Stimulated activated CD4-positive, alpha-beta T cell treated with anti-CD3 and anti-CD28 coated beads, Interleukin-2, amount 100 ng/mL, for 4 hours (primary cell): ENCODE measurements at regions not wholly inside any gene's neighbourhood (a gene's known extent, or its start where the extent isn't known, plus 50 kb on each side); places are given as distances from the start of the nearest gene placed in this dataset.
"Not testable (repeated sequence)": the region's sequence is repeated elsewhere in the genome, so short reads cannot be mapped to it uniquely, and the experiment has no call there.

Source experiments
- DNase-seq: peaks from one replicate; pipeline ENCODE4 v3.0.0-alpha.2; 2020; ENCODE audit warnings: low read depth

GRCh38 chr1:82143108-82143833 is 342.5 kb downstream of the ADGRL2 start:
- no peak for DNase-seq

- no peak for DNase-seq
Measured at GRCh38 chr1:82141390-82141789, 340.7 kb downstream of the ADGRL2 start.

- DNase-seq: no peak
Measured at GRCh38 chr1:82139751-82140468, 339.2 kb downstream of the ADGRL2 start.

- not testable (repeated sequence) for DNase-seq
Measured at GRCh38 chr1:82136351-82136750, 335.6 kb downstream of the ADGRL2 start.

- no peak for DNase-seq
Measured at GRCh38 chr1:82125866-82126265, 325.1 kb downstream of the ADGRL2 start.

GRCh38 chr1:82125119-82125518 is 324.4 kb downstream of the ADGRL2 start:
- DNase-seq: no peak

GRCh38 chr1:82121421-82121820 is 320.7 kb downstream of the ADGRL2 start:
- DNase-seq: no peak

GRCh38 chr1:82116105-82116504 is 315.4 kb downstream of the ADGRL2 start:
- no peak for DNase-seq

- DNase-seq: no peak
Measured at GRCh38 chr1:82114887-82115286, 314.2 kb downstream of the ADGRL2 start.

GRCh38 chr1:82110366-82111254 is 309.9 kb downstream of the ADGRL2 start:
- no peak for DNase-seq

- no peak for DNase-seq
Measured at GRCh38 chr1:82108843-82109242, 308.1 kb downstream of the ADGRL2 start.

- no peak for DNase-seq
Measured at GRCh38 chr1:82106672-82107071, 305.9 kb downstream of the ADGRL2 start.

GRCh38 chr1:82099170-82099569 is 298.4 kb downstream of the ADGRL2 start:
- no peak for DNase-seq

GRCh38 chr1:82094136-82094535 is 293.4 kb downstream of the ADGRL2 start:
- no peak for DNase-seq

- no peak for DNase-seq
Measured at GRCh38 chr1:82091729-82092128, 291.0 kb downstream of the ADGRL2 start.

- DNase-seq: no peak
Measured at GRCh38 chr1:82091265-82091664, 290.5 kb downstream of the ADGRL2 start.

GRCh38 chr1:82090104-82090503 is 289.4 kb downstream of the ADGRL2 start:
- no peak for DNase-seq

- no peak for DNase-seq
Measured at GRCh38 chr1:82086739-82087138, 286.0 kb downstream of the ADGRL2 start.

GRCh38 chr1:82079607-82080006 is 278.9 kb downstream of the ADGRL2 start:
- no peak for DNase-seq

- DNase-seq: no peak
Measured at GRCh38 chr1:82073659-82074058, 272.9 kb downstream of the ADGRL2 start.

GRCh38 chr1:82073071-82073470 is 272.3 kb downstream of the ADGRL2 start:
- DNase-seq: no peak

GRCh38 chr1:82065916-82066315 is 265.2 kb downstream of the ADGRL2 start:
- no peak for DNase-seq

GRCh38 chr1:82064691-82065090 is 264.0 kb downstream of the ADGRL2 start:
- DNase-seq: no peak
